Retina (tissue), 1 donor: ENCODE measurements at regions not wholly inside any gene's neighbourhood (a gene's known extent, or its start where the extent isn't known, plus 50 kb on each side); places are given as distances from the start of the nearest gene placed in this dataset.
"Not testable (repeated sequence)": the region's sequence is repeated elsewhere in the genome, so short reads cannot be mapped to it uniquely, and the experiment has no call there.

ENCODE experiments used
- DNase-seq: peaks from one replicate; pipeline ENCODE4 v3.0.0-alpha.2; 2016

GRCh38 chr2:89234818-89235466, 543.5 kb downstream of the RPIA start:
- DNase-seq, result not testable (repeated sequence)

- not testable (repeated sequence) for DNase-seq
Measured at GRCh38 chr2:89236832-89237450, 545.5 kb downstream of the RPIA start.

GRCh38 chr2:89237783-89238182, 546.3 kb downstream of the RPIA start:
- DNase-seq, result not testable (repeated sequence)

GRCh38 chr2:89243114-89243700, 551.7 kb downstream of the RPIA start:
- DNase-seq, result not testable (repeated sequence)

- not testable (repeated sequence) for DNase-seq
Measured at GRCh38 chr2:89244407-89244806, 552.9 kb downstream of the RPIA start.

- DNase-seq, result not testable (repeated sequence)
Measured at GRCh38 chr2:89245478-89245877, 554.0 kb downstream of the RPIA start.

GRCh38 chr2:89246027-89246426, 554.6 kb downstream of the RPIA start:
- DNase-seq, result not testable (repeated sequence)

- not testable (repeated sequence) for DNase-seq
Measured at GRCh38 chr2:89246620-89247019, 555.1 kb downstream of the RPIA start.

- not testable (repeated sequence) for DNase-seq
Measured at GRCh38 chr2:89255013-89255412, 563.5 kb downstream of the RPIA start.

GRCh38 chr2:89273443-89273842, 582.0 kb downstream of the RPIA start:
- not testable (repeated sequence) for DNase-seq

- not testable (repeated sequence) for DNase-seq
Measured at GRCh38 chr2:89280536-89280935, 589.1 kb downstream of the RPIA start.

- DNase-seq, result not testable (repeated sequence)
Measured at GRCh38 chr2:89286448-89287080, 595.1 kb downstream of the RPIA start.

GRCh38 chr2:89287084-89287483, 595.6 kb downstream of the RPIA start:
- not testable (repeated sequence) for DNase-seq

- DNase-seq, result not testable (repeated sequence)
Measured at GRCh38 chr2:89291717-89292298, 600.3 kb downstream of the RPIA start.

- DNase-seq, result not testable (repeated sequence)
Measured at GRCh38 chr2:89293399-89293798, 601.9 kb downstream of the RPIA start.

- not testable (repeated sequence) for DNase-seq
Measured at GRCh38 chr2:89294335-89294734, 602.9 kb downstream of the RPIA start.

GRCh38 chr2:89296820-89297398, 605.4 kb downstream of the RPIA start:
- not testable (repeated sequence) for DNase-seq

- not testable (repeated sequence) for DNase-seq
Measured at GRCh38 chr2:89299196-89299595, 607.7 kb downstream of the RPIA start.

GRCh38 chr2:89305623-89306022, 614.1 kb downstream of the RPIA start:
- not testable (repeated sequence) for DNase-seq

GRCh38 chr2:89306869-89307637, 615.6 kb downstream of the RPIA start:
- not testable (repeated sequence) for DNase-seq

GRCh38 chr2:89318990-89319389, 627.5 kb downstream of the RPIA start:
- DNase-seq, result not testable (repeated sequence)

- not testable (repeated sequence) for DNase-seq
Measured at GRCh38 chr2:89325894-89326293, 634.4 kb downstream of the RPIA start.
